Caco-2 (cell line): ENCODE measurements at regions not wholly inside any gene's neighbourhood (a gene's known extent, or its start where the extent isn't known, plus 50 kb on each side); places are given as distances from the start of the nearest gene placed in this dataset.
"Not testable (repeated sequence)": the region's sequence is repeated elsewhere in the genome, so short reads cannot be mapped to it uniquely, and the experiment has no call there.

Experiments used
- BruUV-seq: library from RNA; stranded (reverse); fragments of 400-500 nt; replicated peaks from 2 replicates; lab custom pipeline; 2021; lab: Mats Ljungman, UMichigan
- CTCF ChIA-PET: fragments of 300-600 bp; sonication (Branson Sonifier 250); formaldehyde crosslinking; loops from one replicate; lab custom pipeline; 2022; ENCODE audit warnings: antibody characterized with exemption; lab: Charles Lee
- POLR2A ChIA-PET: fragments of 300-600 bp; sonication (Branson Sonifier 250); formaldehyde crosslinking; loops from one replicate; lab custom pipeline; 2022; ENCODE audit warnings: antibody characterized with exemption; lab: Charles Lee
- DNase-seq, 2 experiments: peaks; one replicate each; pipeline versions ENCODE4 v3.0.0 to v3.0.0-alpha.2; 2020 to 2022
- H3K27me3 ChIP-seq: replicated peaks from 2 replicates; pipeline ENCODE4 v1.6.0; 2011; ENCODE audit warnings: low read length; ENCODE audit not compliant: control insufficient read depth, insufficient read depth
- H3K36me3 ChIP-seq: 2 replicates; pipeline ENCODE4 v1.5.1; 2011; ENCODE audit warnings: low read length; ENCODE audit not compliant: control insufficient read depth, insufficient read depth
- H3K4me1 ChIP-seq: fragments of 250-450 bp; sonication (Bioruptor Pico); 2 replicates; pipeline ENCODE4 v1.5.1; 2020; ENCODE audit warnings: mild to moderate bottlenecking
- H3K4me3 ChIP-seq: 2 replicates; pipeline ENCODE4 v1.5.1; 2011; ENCODE audit warnings: low read depth, mild to moderate bottlenecking, control low read depth, low read length
- H3K9me3 ChIP-seq: fragments of 250-450 bp; sonication (Bioruptor Pico); 2 replicates; pipeline ENCODE4 v1.5.1; 2020; ENCODE audit warnings: mild to moderate bottlenecking, moderate library complexity
- H3K27ac Mint-ChIP-seq: one replicate; pipeline ENCODE4 v1.8.0; 2022; ENCODE audit warnings: mixed read lengths; ENCODE audit not compliant: unreplicated experiment
- H3K27me3 Mint-ChIP-seq: one replicate; pipeline ENCODE4 v1.8.0; 2022; ENCODE audit warnings: mixed read lengths; ENCODE audit not compliant: insufficient read depth, unreplicated experiment
- H3K36me3 Mint-ChIP-seq: one replicate; pipeline ENCODE4 v1.8.0; 2022; ENCODE audit warnings: mild to moderate bottlenecking, mixed read lengths; ENCODE audit not compliant: insufficient read depth, unreplicated experiment
- H3K4me1 Mint-ChIP-seq: one replicate; pipeline ENCODE4 v1.8.0; 2022; ENCODE audit warnings: low read depth, mixed read lengths; ENCODE audit not compliant: unreplicated experiment
- H3K4me3 Mint-ChIP-seq: one replicate; pipeline ENCODE4 v1.8.0; 2022; ENCODE audit warnings: mild to moderate bottlenecking, moderate library complexity, mixed read lengths; ENCODE audit not compliant: unreplicated experiment
- H3K9me3 Mint-ChIP-seq: one replicate; pipeline ENCODE4 v1.8.0; 2022; ENCODE audit warnings: mixed read lengths; ENCODE audit not compliant: unreplicated experiment
- intact Hi-C: fragments of 100-400 bp; cut with micrococcal nuclease; formaldehyde crosslinking; loops from one replicate; pipeline ENCODE4 v1.10.0; 2022; ENCODE audit not compliant: unreplicated experiment
- TF ChIP-seq, protein P1 (sequence below), 2 experiments: fragments of 200-600 bp in 1 of 2; IDR thresholded peaks; 1 replicate in 1 of 2; 2 replicates in 1 of 2; pipeline versions ENCODE4 v1.5.1 to v1.8.0; 2011 to 2022; ENCODE audit warnings: antibody characterized with exemption in 1 of 2, control low read depth in 1 of 2, inconsistent platforms in 1 of 2, low read depth in 1 of 2, low read length in 1 of 2, mild to moderate bottlenecking in 1 of 2, moderate library complexity in 1 of 2; ENCODE audit not compliant: insufficient read depth in 1 of 2, severe bottlenecking in 1 of 2, unreplicated experiment in 1 of 2

DNA sequence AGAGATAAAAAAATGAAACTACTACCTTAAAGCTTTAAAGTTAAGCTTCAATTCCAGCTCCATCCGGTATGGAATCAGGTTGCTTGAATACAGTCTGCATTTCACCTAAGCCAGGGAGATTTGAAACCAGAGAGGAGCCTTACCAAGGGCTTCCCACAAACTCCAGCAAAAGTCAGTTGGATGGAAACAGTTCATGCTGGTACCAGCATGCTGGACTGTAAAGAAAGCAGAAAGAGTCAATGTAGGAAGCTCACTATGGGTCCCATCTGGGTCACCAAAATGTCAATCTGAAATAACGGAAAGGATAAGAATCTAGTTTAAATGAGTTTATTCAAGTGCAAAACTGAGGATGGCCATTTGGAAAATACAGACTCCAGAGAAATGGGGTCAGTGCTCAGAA lies 65.3 kb downstream of the CDO1 start:
- POLR2A ChIA-PET, result no interaction called here
- Mint-ChIP-seq H3K4me1 (peaks cover 6% of the 10 kb centered on the region), H3K27ac (no peak overlapping the region), H3K4me3 (no peak overlapping the region), H3K9me3 (peaks cover 15% of the 10 kb centered on the region), H3K27me3 (peaks cover 7% of the 10 kb centered on the region), H3K36me3 (no peaks in the 10 kb centered on the region)
- intact Hi-C loops, result no loop called here
- no peaks in the 10 kb centered on the region for H3K36me3 ChIP-seq
- no peak overlapping the region for H3K4me3 ChIP-seq
- TF ChIP-seq, protein P1, sequence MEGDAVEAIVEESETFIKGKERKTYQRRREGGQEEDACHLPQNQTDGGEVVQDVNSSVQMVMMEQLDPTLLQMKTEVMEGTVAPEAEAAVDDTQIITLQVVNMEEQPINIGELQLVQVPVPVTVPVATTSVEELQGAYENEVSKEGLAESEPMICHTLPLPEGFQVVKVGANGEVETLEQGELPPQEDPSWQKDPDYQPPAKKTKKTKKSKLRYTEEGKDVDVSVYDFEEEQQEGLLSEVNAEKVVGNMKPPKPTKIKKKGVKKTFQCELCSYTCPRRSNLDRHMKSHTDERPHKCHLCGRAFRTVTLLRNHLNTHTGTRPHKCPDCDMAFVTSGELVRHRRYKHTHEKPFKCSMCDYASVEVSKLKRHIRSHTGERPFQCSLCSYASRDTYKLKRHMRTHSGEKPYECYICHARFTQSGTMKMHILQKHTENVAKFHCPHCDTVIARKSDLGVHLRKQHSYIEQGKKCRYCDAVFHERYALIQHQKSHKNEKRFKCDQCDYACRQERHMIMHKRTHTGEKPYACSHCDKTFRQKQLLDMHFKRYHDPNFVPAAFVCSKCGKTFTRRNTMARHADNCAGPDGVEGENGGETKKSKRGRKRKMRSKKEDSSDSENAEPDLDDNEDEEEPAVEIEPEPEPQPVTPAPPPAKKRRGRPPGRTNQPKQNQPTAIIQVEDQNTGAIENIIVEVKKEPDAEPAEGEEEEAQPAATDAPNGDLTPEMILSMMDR (IDR thresholded peaks at IDR 0.05; ENCODE audit: insufficient read depth in 1 of 2, low read depth in 1 of 2, low read length in 1 of 2, severe bottlenecking in 1 of 2, unreplicated experiment in 1 of 2), result no peak
- DNase-seq, result no peak
- BruUV-seq, result no TSS peak
- no peaks in the 10 kb centered on the region for H3K4me1 ChIP-seq
- CTCF ChIA-PET, result no interaction called here
- no peaks in the 10 kb centered on the region for H3K27me3 ChIP-seq
- H3K9me3 ChIP-seq, result no peaks in the 10 kb centered on the region

GRCh38 chr5:115749016-115749415 lies 67.4 kb downstream of the CDO1 start:
- H3K36me3 ChIP-seq, result no peaks in the 10 kb centered on the region
- no peaks in the 10 kb centered on the region for H3K4me1 ChIP-seq
- TF ChIP-seq, protein P1 (IDR thresholded peaks at IDR 0.05; ENCODE audit: insufficient read depth in 1 of 2, low read depth in 1 of 2, low read length in 1 of 2, severe bottlenecking in 1 of 2, unreplicated experiment in 1 of 2), result no peak
- H3K4me3 ChIP-seq, result no peak overlapping the region
- DNase-seq, result no peak
- BruUV-seq, result no TSS peak
- H3K9me3 ChIP-seq, result no peaks in the 10 kb centered on the region; the same call in 1 of the 2 replicates
- intact Hi-C loops, result no loop called here
- ChIA-PET POLR2A (no interaction called here), CTCF (no interaction called here)
- Mint-ChIP-seq H3K27me3 (peaks cover 7% of the 10 kb centered on the region), H3K4me3 (no peak overlapping the region), H3K36me3 (no peaks in the 10 kb centered on the region), H3K4me1 (peaks cover 6% of the 10 kb centered on the region), H3K9me3 (peaks cover 21% of the 10 kb centered on the region), H3K27ac (no peak overlapping the region)
- H3K27me3 ChIP-seq, result no peaks in the 10 kb centered on the region

DNA sequence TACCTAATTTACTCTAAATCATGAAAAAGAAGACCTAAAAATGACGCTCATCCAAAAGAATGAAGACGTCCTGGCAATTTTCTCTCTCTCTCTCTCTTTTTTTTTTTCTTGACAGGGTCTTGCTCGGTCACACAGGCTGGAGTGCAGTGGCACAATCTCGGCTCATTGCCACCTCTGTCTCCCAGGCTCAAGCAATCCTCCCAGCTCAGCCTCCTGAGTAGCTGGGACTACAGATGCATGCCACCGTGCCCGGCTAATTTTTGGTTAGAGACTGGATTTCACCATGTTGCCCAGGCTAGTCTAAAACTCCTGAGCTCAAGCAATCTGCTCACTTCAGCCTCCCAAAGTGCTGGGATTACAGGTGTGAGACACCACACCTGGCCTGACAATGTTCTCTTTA lies 77.2 kb downstream of the CDO1 start:
- BruUV-seq, intact Hi-C loops, H3K27me3 ChIP-seq, H3K4me1 ChIP-seq, H3K9me3 ChIP-seq, H3K27ac Mint-ChIP-seq, POLR2A ChIA-PET, H3K4me3 Mint-ChIP-seq, CTCF ChIA-PET, H3K4me3 ChIP-seq, H3K27me3 Mint-ChIP-seq, H3K4me1 Mint-ChIP-seq, H3K36me3 ChIP-seq, H3K36me3 Mint-ChIP-seq, DNase-seq, H3K9me3 Mint-ChIP-seq: not testable (repeated sequence)

GRCh38 chr5:115738830-115739229 lies 77.6 kb downstream of the CDO1 start:
- TF ChIP-seq, protein P1 (IDR thresholded peaks at IDR 0.05; ENCODE audit: insufficient read depth in 1 of 2, low read depth in 1 of 2, low read length in 1 of 2, severe bottlenecking in 1 of 2, unreplicated experiment in 1 of 2), result no peak
- BruUV-seq, result no TSS peak
- no peaks in the 10 kb centered on the region for H3K27me3 ChIP-seq
- intact Hi-C loops, result no loop called here
- POLR2A ChIA-PET, result no interaction called here
- H3K4me1 Mint-ChIP-seq, result no peaks in the 10 kb centered on the region
- no peaks in the 10 kb centered on the region for H3K36me3 ChIP-seq
- CTCF ChIA-PET, result no interaction called here
- no peak overlapping the region for H3K4me3 Mint-ChIP-seq
- H3K27ac Mint-ChIP-seq, result no peak overlapping the region
- no peak for DNase-seq
- no peaks in the 10 kb centered on the region for H3K9me3 ChIP-seq
- peaks cover 2% of the 10 kb centered on the region for H3K9me3 Mint-ChIP-seq
- 0 out of 2 replicates have a peak, but pooled peaks cover 6% of the 10 kb centered on the region for H3K4me1 ChIP-seq
- no peaks in the 10 kb centered on the region for H3K36me3 Mint-ChIP-seq
- peaks cover 7% of the 10 kb centered on the region for H3K27me3 Mint-ChIP-seq
- H3K4me3 ChIP-seq, result no peak overlapping the region
